HL-60 (cell line): ENCODE measurements at regions not wholly inside any gene's neighbourhood (a gene's known extent, or its start where the extent isn't known, plus 50 kb on each side); places are given as distances from the start of the nearest gene placed in this dataset.

Experiments used
- DNase-seq, 2 experiments: peaks; one replicate each; pipeline ENCODE4 v3.0.0-alpha.2; 2010 to 2020; ENCODE audit warnings: low read depth in 1 of 2, low spot score in 1 of 2
- H3K27ac ChIP-seq: fragments of 250-450 bp; sonication (Bioruptor Pico); replicated peaks from 2 replicates; pipeline ENCODE4 v1.5.1; 2020; ENCODE audit warnings: mild to moderate bottlenecking, moderate library complexity
- H3K27me3 ChIP-seq: fragments of 250-450 bp; sonication (Bioruptor Pico); 2 replicates; pipeline ENCODE4 v1.5.1; 2021; ENCODE audit warnings: mild to moderate bottlenecking, moderate library complexity; ENCODE audit not compliant: insufficient read depth, poor library complexity, severe bottlenecking
- H3K4me3 ChIP-seq: replicated peaks from 2 replicates; pipeline ENCODE4 v1.5.1; 2011; ENCODE audit warnings: mild to moderate bottlenecking, control low read depth, low read length; ENCODE audit not compliant: insufficient read depth
- GABPA ChIP-seq: IDR thresholded peaks from 2 replicates; pipeline ENCODE4 v1.6.1; 2012; ENCODE audit warnings: low read depth
- POLR2AphosphoS5 ChIP-seq: IDR thresholded peaks from 2 replicates; pipeline ENCODE4 v1.6.1; 2012; ENCODE audit warnings: low read depth
- SPI1 ChIP-seq: IDR thresholded peaks from 2 replicates; pipeline ENCODE4 v1.6.1; 2012; ENCODE audit warnings: low read depth, mild to moderate bottlenecking, borderline replicate concordance
- TF ChIP-seq, protein P1 (sequence below): IDR thresholded peaks from 2 replicates; pipeline ENCODE4 v1.6.1; 2012; ENCODE audit warnings: low read depth; ENCODE audit not compliant: insufficient replicate concordance
- TF ChIP-seq, protein P2 (sequence below): IDR thresholded peaks from one replicate; pipeline ENCODE4 v1.5.1; 2011; ENCODE audit warnings: low read length, control low read depth, inconsistent platforms; ENCODE audit not compliant: insufficient read depth

DNA sequence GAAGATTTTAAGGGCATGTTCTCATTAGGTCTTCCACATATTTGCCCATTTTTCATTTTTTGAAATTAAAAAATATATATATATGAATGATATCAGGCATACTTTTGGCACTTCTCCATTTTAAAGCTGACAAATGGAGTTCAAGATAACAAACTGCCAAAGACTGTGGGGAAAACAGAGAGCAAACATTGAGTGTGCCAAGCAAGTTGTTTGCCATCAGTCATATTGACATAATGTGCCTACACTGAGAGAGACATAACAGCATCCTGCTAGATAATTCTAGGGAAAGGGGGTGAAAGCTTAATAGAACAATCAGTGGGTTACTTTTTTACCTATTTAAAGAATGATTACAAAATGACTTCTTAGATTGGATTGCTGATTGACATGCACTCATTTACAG lies 529.4 kb upstream of the CXADR start:
- TF ChIP-seq, protein P1, sequence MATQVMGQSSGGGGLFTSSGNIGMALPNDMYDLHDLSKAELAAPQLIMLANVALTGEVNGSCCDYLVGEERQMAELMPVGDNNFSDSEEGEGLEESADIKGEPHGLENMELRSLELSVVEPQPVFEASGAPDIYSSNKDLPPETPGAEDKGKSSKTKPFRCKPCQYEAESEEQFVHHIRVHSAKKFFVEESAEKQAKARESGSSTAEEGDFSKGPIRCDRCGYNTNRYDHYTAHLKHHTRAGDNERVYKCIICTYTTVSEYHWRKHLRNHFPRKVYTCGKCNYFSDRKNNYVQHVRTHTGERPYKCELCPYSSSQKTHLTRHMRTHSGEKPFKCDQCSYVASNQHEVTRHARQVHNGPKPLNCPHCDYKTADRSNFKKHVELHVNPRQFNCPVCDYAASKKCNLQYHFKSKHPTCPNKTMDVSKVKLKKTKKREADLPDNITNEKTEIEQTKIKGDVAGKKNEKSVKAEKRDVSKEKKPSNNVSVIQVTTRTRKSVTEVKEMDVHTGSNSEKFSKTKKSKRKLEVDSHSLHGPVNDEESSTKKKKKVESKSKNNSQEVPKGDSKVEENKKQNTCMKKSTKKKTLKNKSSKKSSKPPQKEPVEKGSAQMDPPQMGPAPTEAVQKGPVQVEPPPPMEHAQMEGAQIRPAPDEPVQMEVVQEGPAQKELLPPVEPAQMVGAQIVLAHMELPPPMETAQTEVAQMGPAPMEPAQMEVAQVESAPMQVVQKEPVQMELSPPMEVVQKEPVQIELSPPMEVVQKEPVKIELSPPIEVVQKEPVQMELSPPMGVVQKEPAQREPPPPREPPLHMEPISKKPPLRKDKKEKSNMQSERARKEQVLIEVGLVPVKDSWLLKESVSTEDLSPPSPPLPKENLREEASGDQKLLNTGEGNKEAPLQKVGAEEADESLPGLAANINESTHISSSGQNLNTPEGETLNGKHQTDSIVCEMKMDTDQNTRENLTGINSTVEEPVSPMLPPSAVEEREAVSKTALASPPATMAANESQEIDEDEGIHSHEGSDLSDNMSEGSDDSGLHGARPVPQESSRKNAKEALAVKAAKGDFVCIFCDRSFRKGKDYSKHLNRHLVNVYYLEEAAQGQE: no peak
- TF ChIP-seq SPI1 (no peak), GABPA (no peak), POLR2AphosphoS5 (no peak)
- TF ChIP-seq, protein P2, sequence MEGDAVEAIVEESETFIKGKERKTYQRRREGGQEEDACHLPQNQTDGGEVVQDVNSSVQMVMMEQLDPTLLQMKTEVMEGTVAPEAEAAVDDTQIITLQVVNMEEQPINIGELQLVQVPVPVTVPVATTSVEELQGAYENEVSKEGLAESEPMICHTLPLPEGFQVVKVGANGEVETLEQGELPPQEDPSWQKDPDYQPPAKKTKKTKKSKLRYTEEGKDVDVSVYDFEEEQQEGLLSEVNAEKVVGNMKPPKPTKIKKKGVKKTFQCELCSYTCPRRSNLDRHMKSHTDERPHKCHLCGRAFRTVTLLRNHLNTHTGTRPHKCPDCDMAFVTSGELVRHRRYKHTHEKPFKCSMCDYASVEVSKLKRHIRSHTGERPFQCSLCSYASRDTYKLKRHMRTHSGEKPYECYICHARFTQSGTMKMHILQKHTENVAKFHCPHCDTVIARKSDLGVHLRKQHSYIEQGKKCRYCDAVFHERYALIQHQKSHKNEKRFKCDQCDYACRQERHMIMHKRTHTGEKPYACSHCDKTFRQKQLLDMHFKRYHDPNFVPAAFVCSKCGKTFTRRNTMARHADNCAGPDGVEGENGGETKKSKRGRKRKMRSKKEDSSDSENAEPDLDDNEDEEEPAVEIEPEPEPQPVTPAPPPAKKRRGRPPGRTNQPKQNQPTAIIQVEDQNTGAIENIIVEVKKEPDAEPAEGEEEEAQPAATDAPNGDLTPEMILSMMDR: no peak
- no peaks in the 10 kb centered on the region for H3K27me3 ChIP-seq
- no peak overlapping the region for H3K27ac ChIP-seq
- DNase-seq: no peak
- H3K4me3 ChIP-seq: no peak overlapping the region

DNA sequence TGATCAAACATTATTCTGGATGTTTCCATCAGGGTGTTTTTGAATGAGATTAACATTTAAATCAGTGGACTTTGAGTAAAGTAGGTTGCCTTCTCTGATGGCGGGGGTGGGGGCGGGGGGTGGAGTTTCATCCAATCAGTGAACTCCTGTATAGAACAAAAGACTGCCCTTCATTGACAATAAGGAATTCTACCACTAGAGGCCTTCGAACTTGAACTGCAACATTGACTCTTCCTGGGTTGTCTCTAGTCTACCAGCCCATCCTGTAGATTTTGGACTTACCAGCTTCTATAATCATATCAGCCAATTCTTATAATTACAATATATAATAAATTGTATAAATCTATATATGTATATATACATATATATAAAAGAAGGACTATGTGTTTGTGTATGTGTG lies 520.4 kb upstream of the CXADR start:
- TF ChIP-seq, protein P1: no peak
- TF ChIP-seq, protein P2: no peak
- TF ChIP-seq GABPA: no peak
- TF ChIP-seq POLR2AphosphoS5: no peak
- no peak for TF ChIP-seq SPI1
- no peaks in the 10 kb centered on the region for H3K27me3 ChIP-seq
- DNase-seq: no peak

DNA sequence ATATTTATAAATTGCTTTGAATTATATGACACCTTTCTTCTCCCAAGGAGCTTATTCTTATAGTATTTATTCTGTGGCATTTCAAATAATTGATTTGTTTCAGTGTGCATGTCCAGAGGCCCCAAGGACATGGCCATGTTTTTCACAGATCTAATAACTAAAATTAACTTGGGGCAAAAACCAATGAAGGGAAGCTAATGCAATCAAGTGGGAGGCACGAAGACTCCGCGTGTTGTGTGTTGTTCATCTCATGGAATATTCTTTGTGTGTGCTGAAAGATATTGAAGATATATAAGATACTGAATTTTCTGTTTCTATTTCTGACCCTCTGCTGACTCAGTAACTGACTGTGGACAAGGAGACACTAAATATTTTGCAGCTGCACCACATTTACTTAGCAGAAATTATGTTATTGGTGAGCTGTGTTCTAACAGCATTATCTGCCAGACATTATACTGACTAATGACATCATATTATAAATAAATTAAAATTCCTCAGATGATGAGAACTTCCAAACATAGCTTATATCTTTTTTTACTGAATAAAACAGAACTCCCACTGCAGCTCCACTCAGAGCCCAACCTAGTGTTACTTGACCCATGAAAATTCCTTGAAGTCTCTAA lies 519.3 kb upstream of the CXADR start:
- no peak for DNase-seq
- Histone ChIP-seq H3K27ac (no peak overlapping the region), H3K27me3 (no peaks in the 10 kb centered on the region), H3K4me3 (no peak overlapping the region)
- TF ChIP-seq, protein P1: no peak
- no peak for TF ChIP-seq SPI1
- TF ChIP-seq POLR2AphosphoS5: no peak
- TF ChIP-seq, protein P2: no peak
- no peak for TF ChIP-seq GABPA

More for the DNA sequence above, 520.4 kb upstream of the CXADR start:
- no peak overlapping the region for H3K27ac ChIP-seq
- H3K4me3 ChIP-seq: no peak overlapping the region
